DOHH2 (cell line): ENCODE measurements at regions not wholly inside any gene's neighbourhood (a gene's known extent, or its start where the extent isn't known, plus 50 kb on each side); places are given as distances from the start of the nearest gene placed in this dataset.

ENCODE experiments used
- EZH2phosphoT487 ChIP-seq: fragments of 200-600 bp; sonication (generic); IDR thresholded peaks from 2 replicates; pipeline ENCODE4 v1.6.1; 2017; ENCODE audit warnings: borderline replicate concordance, mild to moderate bottlenecking, antibody characterized with exemption, low read length, moderate library complexity, mixed read lengths
- TF ChIP-seq, protein P1 (sequence below): fragments of 200-600 bp; sonication (generic); IDR thresholded peaks from one replicate; pipeline ENCODE4 v1.5.1; 2014; ENCODE audit warnings: antibody characterized with exemption, mild to moderate bottlenecking, low read depth, low read length; ENCODE audit not compliant: poor library complexity, severe bottlenecking

DNA sequence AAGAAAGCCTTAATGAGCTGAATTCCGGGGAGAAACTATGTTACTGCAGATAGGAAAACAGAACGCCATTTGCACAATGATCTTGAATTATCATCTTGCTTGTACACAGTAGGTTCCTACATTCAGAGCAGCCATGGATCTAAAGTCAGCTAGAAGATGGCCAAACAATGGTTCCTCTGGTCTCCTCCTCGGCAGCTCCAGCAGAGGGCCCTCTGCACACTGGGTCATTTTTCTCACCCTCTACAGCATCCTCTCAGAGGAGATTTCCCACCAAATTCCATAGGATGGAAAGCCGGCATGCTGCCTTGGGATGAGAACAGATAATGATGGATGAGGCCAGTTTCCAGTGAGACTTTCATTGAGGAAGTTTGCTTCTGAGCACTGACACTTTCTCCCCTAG is 308.5 kb upstream of the NFE2L3 start:
- TF ChIP-seq, protein P1, sequence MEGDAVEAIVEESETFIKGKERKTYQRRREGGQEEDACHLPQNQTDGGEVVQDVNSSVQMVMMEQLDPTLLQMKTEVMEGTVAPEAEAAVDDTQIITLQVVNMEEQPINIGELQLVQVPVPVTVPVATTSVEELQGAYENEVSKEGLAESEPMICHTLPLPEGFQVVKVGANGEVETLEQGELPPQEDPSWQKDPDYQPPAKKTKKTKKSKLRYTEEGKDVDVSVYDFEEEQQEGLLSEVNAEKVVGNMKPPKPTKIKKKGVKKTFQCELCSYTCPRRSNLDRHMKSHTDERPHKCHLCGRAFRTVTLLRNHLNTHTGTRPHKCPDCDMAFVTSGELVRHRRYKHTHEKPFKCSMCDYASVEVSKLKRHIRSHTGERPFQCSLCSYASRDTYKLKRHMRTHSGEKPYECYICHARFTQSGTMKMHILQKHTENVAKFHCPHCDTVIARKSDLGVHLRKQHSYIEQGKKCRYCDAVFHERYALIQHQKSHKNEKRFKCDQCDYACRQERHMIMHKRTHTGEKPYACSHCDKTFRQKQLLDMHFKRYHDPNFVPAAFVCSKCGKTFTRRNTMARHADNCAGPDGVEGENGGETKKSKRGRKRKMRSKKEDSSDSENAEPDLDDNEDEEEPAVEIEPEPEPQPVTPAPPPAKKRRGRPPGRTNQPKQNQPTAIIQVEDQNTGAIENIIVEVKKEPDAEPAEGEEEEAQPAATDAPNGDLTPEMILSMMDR, result no peak
- no peak for TF ChIP-seq EZH2phosphoT487
